ENCODE measurements at regions not wholly inside any gene's neighbourhood (a gene's known extent, or its start where the extent isn't known, plus 50 kb on each side); places are given as distances from the start of the nearest gene placed in this dataset.

DNA sequence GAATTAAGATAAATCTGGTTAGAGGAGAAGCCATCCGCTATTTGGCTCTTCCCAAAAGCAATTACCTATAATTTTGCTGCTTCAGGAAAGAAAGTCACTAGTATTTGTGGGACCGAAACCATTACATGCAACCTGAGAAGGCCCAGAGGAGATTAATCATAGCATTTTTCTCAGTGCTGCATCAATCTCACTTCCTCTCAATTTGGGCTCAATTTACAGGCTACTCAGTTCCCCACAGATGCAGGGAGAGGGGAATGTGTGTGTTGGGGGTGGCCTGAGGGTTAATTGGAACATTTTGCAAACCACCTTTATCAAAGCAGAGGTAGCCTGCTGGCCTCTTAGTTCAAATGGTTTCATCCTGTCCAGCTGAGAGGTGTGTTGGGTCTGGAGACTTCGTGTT lies 394.7 kb upstream of the ASIC2 start:
- TF ChIP-seq CHD1 (IDR thresholded peaks at IDR 0.05; ENCODE audit: low read depth, low read length) (no peak), EP300 (IDR thresholded peaks at IDR 0.05; ENCODE audit: borderline replicate concordance in 1 of 2, control insufficient read depth in 1 of 2, low read depth in 2 of 2, low read length in 2 of 2) (no peak), POLR2A (IDR thresholded peaks at IDR 0.05; ENCODE audit: low read depth, low read length) (no peak), HDGF (IDR thresholded peaks at IDR 0.05) (no peak), ZNF217 (IDR thresholded peaks at IDR 0.05) (no peak), SREBF1 (IDR thresholded peaks at IDR 0.05; ENCODE audit: low read length) (no peak), EZH2 (IDR thresholded peaks at IDR 0.05; ENCODE audit: borderline replicate concordance, control insufficient read depth, low read depth, low read length) (no peak)
- TF ChIP-seq, protein P1, sequence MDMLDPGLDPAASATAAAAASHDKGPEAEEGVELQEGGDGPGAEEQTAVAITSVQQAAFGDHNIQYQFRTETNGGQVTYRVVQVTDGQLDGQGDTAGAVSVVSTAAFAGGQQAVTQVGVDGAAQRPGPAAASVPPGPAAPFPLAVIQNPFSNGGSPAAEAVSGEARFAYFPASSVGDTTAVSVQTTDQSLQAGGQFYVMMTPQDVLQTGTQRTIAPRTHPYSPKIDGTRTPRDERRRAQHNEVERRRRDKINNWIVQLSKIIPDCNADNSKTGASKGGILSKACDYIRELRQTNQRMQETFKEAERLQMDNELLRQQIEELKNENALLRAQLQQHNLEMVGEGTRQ (IDR thresholded peaks at IDR 0.05; ENCODE audit: borderline replicate concordance, low read depth, low read length): no peak

Measured in GM12878 (cell line).